Activated CD8-positive, alpha-beta T cell treated with anti-CD3 and anti-CD28 coated beads for 36 hours (primary cell): ENCODE measurements at regions not wholly inside any gene's neighbourhood (a gene's known extent, or its start where the extent isn't known, plus 50 kb on each side); places are given as distances from the start of the nearest gene placed in this dataset.

Experiments used
- ATAC-seq: fragments of 200-7000 bp; cut with Tn5 transposase; one replicate; pipeline ENCODE4 v1.10.0; 2021; ENCODE audit warnings: mild to moderate bottlenecking, moderate library complexity
- CTCF ChIA-PET: fragments of 350-600 bp; sonication (Branson Sonifier 250); formaldehyde crosslinking; loops from one replicate; lab custom pipeline; 2021; ENCODE audit warnings: antibody characterized with exemption; lab: Charles Lee
- POLR2A ChIA-PET: fragments of 350-600 bp; sonication (Branson Sonifier 250); formaldehyde crosslinking; loops from one replicate; lab custom pipeline; 2021; ENCODE audit warnings: antibody characterized with exemption; lab: Charles Lee
- DNase-seq: peaks from one replicate; pipeline ENCODE4 v3.0.0-alpha.2; 2020
- H3K27ac Mint-ChIP-seq: one replicate; pipeline ENCODE4 v1.8.0; 2021; ENCODE audit warnings: mild to moderate bottlenecking, mixed read lengths
- H3K27me3 Mint-ChIP-seq: one replicate; pipeline ENCODE4 v1.8.0; 2021; ENCODE audit warnings: mixed read lengths
- H3K36me3 Mint-ChIP-seq: one replicate; pipeline ENCODE4 v1.8.0; 2021; ENCODE audit warnings: low read depth, mixed read lengths
- H3K4me1 Mint-ChIP-seq: one replicate; pipeline ENCODE4 v1.8.0; 2021; ENCODE audit warnings: low read depth, mixed read lengths
- H3K4me3 Mint-ChIP-seq: one replicate; pipeline ENCODE4 v1.8.0; 2021; ENCODE audit warnings: mild to moderate bottlenecking, moderate library complexity, mixed read lengths
- H3K9me3 Mint-ChIP-seq: one replicate; pipeline ENCODE4 v1.8.0; 2021; ENCODE audit warnings: mixed read lengths
- CTCF ChIP-seq: fragments of 200-600 bp; IDR thresholded peaks from one replicate; pipeline ENCODE4 v1.8.0; 2022; ENCODE audit warnings: antibody characterized with exemption, mild to moderate bottlenecking
- intact Hi-C: fragments of 100-400 bp; cut with micrococcal nuclease; formaldehyde crosslinking; loops from one replicate; pipeline ENCODE4 v1.10.0; 2022

GRCh38 chr10:44805466-44806210, 105.5 kb upstream of the TMEM72 start:
- TF ChIP-seq CTCF, result no peak
- H3K4me3 Mint-ChIP-seq, result no peak overlapping the region
- ChIA-PET POLR2A (no interaction called here), CTCF (no interaction called here)
- no peaks in the 10 kb centered on the region for H3K4me1 Mint-ChIP-seq
- no peaks in the 10 kb centered on the region for H3K9me3 Mint-ChIP-seq
- ATAC-seq, result no peak
- H3K36me3 Mint-ChIP-seq, result no peaks in the 10 kb centered on the region
- intact Hi-C loops, result no loop called here
- H3K27ac Mint-ChIP-seq, result no peak overlapping the region
- H3K27me3 Mint-ChIP-seq, result peaks cover 10% of the 10 kb centered on the region
- no peak for DNase-seq

DNA sequence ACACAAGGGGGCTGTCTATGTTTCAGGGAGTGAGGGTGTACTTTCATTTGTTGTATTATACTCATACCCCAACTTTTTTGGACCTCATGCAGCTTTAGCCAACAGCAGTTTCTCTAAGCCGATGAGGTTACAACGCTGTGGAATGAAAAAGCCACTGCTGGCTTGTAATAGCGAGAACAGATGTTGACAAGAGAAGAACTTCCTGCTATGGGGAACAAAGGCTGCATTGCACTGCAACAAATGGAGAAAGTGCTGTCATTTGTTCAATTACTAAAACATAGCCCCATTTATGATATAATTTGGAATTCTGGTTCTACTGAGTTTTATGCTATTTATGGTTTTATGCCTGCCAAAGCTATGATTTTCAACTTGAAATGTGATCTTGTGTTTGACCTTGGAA, 104.2 kb upstream of the TMEM72 start:
- no peaks in the 10 kb centered on the region for H3K36me3 Mint-ChIP-seq
- TF ChIP-seq CTCF, result no peak

GRCh38 chr10:44807451-44807850, 103.7 kb upstream of the TMEM72 start:
- ATAC-seq, result no peak
- no peak for TF ChIP-seq CTCF
- no peak overlapping the region for H3K27ac Mint-ChIP-seq
- ChIA-PET CTCF (no interaction called here), POLR2A (no interaction called here)
- H3K27me3 Mint-ChIP-seq, result peaks cover 11% of the 10 kb centered on the region
- no peaks in the 10 kb centered on the region for H3K36me3 Mint-ChIP-seq
- H3K4me3 Mint-ChIP-seq, result no peak overlapping the region
- no peaks in the 10 kb centered on the region for H3K9me3 Mint-ChIP-seq
- H3K4me1 Mint-ChIP-seq, result no peaks in the 10 kb centered on the region
- DNase-seq, result no peak
- intact Hi-C loops, result no loop called here

More for the DNA sequence above, 104.2 kb upstream of the TMEM72 start:
- Mint-ChIP-seq H3K27ac (no peak overlapping the region), H3K4me3 (no peak overlapping the region), H3K9me3 (no peaks in the 10 kb centered on the region), H3K4me1 (no peaks in the 10 kb centered on the region), H3K27me3 (peaks cover 9% of the 10 kb centered on the region)
- POLR2A ChIA-PET, result no interaction called here
- intact Hi-C loops, result no loop called here
- ATAC-seq, result no peak
- CTCF ChIA-PET, result no interaction called here
- DNase-seq, result no peak

GRCh38 chr10:44809647-44810046, 101.5 kb upstream of the TMEM72 start:
- intact Hi-C loops, result no loop called here
- ChIA-PET POLR2A (no interaction called here), CTCF (no interaction called here)
- ATAC-seq (no peak), DNase-seq (no peak)
- H3K27ac Mint-ChIP-seq, result no peak overlapping the region
- H3K27me3 Mint-ChIP-seq, result peaks cover 9% of the 10 kb centered on the region
- H3K36me3 Mint-ChIP-seq, result no peaks in the 10 kb centered on the region
- no peaks in the 10 kb centered on the region for H3K4me1 Mint-ChIP-seq
- no peaks in the 10 kb centered on the region for H3K9me3 Mint-ChIP-seq
- no peak overlapping the region for H3K4me3 Mint-ChIP-seq
- TF ChIP-seq CTCF, result no peak

- intact Hi-C loops, result no loop called here
- Mint-ChIP-seq H3K4me1 (no peaks in the 10 kb centered on the region), H3K36me3 (no peaks in the 10 kb centered on the region), H3K27ac (no peak overlapping the region), H3K9me3 (no peaks in the 10 kb centered on the region), H3K4me3 (no peak overlapping the region), H3K27me3 (peaks cover 4% of the 10 kb centered on the region)
- ChIA-PET POLR2A (no interaction called here), CTCF (interaction anchor here (1.2 kb wide), 1 partner anchor 46 kb away, joined by 3 read pairs; no protein-coding TSS in a partner anchor)
- no peak for TF ChIP-seq CTCF
- ATAC-seq (no peak), DNase-seq (no peak)
These were observed 100.1 kb upstream of the TMEM72 start for GRCh38 chr10:44811072-44811471.
